Stimulated activated CD8-positive, alpha-beta memory T cell treated with anti-CD3 and anti-CD28 coated beads, Interleukin-4, amount 100 ng/mL, for 24 hours (primary cell): ENCODE measurements at regions not wholly inside any gene's neighbourhood (a gene's known extent, or its start where the extent isn't known, plus 50 kb on each side); places are given as distances from the start of the nearest gene placed in this dataset.
"Not testable (repeated sequence)": the region's sequence is repeated elsewhere in the genome, so short reads cannot be mapped to it uniquely, and the experiment has no call there.

ENCODE experiments used
- DNase-seq: peaks from one replicate; pipeline ENCODE4 v3.0.0-alpha.2; 2020; ENCODE audit warnings: low read depth

GRCh38 chr20:12113468-12114371, 196.0 kb downstream of the BTBD3 start:
- DNase-seq = no peak

DNA sequence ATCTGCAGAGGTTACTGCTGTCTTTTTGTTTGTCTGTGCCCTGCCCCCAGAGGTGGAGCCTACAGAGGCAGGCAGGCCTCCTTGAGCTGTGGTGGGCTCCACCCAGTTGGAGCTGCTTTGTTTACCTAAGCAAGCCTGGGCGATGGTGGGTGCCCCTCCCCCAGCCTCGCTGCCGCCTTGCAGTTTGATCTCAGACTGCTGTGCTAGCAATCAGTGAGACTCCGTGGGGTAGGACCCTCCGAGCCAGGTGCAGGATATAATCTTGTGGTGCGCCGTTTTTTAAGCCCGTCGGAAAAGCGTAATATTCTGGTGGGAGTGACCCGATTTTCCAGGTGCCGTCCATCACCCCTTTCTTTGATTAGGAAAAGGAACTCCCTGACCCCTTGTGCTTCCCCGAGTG, 211.4 kb downstream of the BTBD3 start:
- not testable (repeated sequence) for DNase-seq

GRCh38 chr20:12129532-12129931, 211.8 kb downstream of the BTBD3 start:
- DNase-seq = not testable (repeated sequence)

DNA sequence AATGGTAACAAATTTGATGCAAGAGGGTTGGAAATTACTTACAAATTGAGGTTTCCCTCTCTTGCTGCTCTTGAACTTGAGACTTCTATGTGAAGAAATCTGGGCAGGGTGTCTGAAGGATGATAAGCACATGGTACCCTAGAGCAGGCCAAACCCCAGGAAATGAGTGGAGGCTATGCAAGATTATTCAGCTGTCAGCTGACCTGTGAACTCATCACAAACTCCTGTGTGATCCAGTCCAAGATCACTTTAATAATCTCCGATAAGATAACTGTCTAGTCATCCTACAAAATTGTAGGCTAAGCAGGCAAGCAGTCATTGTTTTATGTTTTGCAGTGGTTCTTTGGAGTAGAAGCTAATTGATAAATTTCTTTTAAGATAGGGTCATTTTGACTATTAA, 213.1 kb downstream of the BTBD3 start:
- no peak for DNase-seq

- no peak for DNase-seq
Measured at GRCh38 chr20:12133553-12133952, 215.9 kb downstream of the BTBD3 start.

DNA sequence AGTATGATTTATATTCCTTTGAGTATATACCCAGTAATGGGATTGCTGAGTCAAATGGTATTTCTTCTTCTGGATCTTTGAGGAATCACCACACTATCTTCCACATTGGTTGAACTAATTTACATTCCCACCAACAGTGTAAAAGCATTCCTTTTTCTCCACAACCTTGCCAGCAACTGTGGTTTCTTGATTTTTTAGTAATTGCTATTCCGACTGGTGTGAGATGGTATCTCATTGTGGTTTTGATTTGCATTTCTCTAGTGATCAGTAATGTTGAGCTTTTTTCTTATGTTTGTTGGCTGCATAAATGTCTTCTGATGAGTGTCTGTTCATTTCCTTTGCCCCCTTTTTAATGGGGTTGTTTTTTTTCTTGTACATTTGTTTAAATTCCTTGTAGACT, 228.3 kb downstream of the BTBD3 start:
- DNase-seq = not testable (repeated sequence)

- DNase-seq = no peak
Measured at GRCh38 chr20:12152996-12153395, 235.3 kb downstream of the BTBD3 start.

DNA sequence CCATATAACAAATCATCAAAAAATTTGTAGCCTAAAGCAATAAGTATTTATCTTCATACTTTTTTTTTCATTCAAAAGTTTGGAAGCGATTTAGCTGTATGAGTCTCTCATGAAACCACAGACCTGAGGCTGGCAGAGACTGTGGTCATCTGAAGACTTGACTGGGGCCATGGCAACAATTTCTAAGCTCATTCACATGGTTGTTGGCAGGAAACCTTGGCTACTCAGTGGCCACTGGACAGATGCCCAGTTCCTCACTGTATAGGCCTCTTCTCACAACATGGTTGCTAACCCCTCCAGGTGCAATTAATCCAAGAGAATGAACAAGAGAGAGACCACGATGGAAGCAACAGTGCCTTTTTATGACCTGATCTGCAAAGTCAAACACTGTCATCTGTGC, 235.9 kb downstream of the BTBD3 start:
- no peak for DNase-seq

- DNase-seq = no peak
Measured at GRCh38 chr20:12156252-12156651, 238.6 kb downstream of the BTBD3 start.

GRCh38 chr20:12159261-12159660, 241.6 kb downstream of the BTBD3 start:
- no peak for DNase-seq

DNA sequence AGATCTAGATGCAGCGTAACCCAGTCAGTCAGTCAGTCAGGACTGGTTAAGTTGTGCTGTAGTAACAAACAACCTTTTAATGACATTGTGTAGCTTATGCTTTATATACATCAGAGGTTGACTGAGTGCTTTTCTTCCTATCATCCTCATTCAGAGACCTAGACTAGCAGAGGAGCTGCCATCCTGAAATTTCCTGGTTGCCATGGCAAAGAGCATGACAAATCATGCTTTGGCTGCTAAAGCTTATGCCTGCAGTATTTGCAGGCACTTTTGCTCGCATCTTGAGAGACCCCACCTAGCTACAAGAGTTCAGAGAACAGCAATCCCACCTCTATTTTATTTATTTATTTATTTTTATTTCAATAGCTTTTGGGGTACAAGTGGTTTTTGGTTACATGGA, 244.0 kb downstream of the BTBD3 start:
- DNase-seq = no peak

DNA sequence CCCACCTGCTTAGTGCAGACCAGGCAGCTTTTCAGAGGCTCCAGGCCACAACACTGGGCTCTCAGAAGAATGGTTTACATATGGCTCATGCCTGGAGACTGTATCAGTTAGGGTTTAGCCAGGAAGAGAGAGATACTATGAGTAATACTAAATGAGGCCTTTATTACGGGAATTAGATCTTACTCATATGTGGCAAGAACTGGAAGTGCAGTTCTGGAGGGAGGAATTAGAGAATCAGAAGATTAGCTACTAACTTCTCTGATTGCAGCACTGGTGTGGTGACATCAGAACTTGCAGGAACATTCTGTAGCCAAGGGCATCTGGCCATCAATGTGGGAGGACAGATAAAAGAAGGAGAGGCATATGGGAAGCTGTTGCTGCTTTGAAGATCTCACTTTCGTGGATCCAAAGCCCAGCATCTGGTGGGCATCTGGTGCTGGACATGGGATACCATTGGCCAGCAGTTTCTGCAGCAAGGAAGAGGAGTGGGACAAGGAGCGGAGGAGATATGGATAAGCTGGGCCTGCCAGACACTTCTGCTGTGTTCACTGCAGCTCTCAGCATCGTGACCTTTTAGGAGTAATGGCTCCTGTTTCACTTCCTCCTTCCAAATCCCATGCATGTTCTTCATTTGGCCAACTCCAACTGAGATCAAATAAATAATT, 248.5 kb downstream of the BTBD3 start:
- no peak for DNase-seq

DNA sequence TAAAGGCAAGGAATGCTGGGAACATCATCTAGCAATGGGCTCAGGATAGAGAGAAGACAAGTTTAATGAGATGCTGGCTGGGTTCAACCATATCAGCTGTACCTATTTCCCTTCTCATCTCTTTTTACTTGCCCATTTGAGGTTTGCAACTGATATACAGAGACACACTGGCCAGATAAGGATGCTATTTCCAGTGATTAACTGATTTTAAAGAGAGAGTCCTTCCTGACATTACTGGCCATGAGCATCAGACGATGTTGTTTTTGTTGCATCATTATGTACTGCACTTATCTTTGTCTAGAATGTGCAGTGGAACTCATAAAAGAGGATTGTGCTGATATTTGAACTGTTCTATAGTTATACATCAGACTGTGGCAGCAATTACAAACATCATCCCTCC, 252.7 kb downstream of the BTBD3 start:
- DNase-seq = no peak

GRCh38 chr20:12171923-12172524, 254.3 kb downstream of the BTBD3 start:
- no peak for DNase-seq

DNA sequence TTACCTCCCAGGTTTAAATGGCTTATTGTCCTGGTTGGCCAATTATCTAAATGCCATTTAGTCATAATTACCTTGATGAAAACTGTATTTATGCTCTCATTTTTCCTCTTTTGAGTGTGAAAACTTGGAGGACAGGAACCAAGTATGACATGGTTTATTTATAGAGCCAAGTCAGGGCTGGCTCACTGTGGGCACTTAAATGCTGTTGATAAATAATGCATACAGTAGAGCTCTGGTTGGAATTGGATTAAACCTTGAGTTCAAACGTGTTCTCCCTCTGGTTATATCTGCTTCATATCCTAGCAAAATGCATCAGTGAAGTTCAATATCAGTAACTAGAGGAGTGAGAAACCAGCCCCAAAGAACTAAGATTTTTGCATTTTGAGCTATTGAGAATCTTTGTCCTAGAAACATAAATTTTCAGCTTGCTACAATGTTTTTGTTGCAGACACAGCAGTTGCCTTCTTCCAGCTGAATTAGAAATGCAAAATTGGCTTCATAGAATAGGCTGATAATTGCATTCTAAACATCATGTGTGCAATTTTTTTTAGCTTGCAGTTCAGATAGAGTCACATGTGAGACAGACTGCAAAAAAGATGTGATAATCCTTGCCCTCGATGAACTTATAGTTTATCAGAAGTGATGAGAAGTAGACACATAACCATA, 255.8 kb downstream of the BTBD3 start:
- DNase-seq = no peak

GRCh38 chr20:12175538-12175937, 257.8 kb downstream of the BTBD3 start:
- no peak for DNase-seq

DNA sequence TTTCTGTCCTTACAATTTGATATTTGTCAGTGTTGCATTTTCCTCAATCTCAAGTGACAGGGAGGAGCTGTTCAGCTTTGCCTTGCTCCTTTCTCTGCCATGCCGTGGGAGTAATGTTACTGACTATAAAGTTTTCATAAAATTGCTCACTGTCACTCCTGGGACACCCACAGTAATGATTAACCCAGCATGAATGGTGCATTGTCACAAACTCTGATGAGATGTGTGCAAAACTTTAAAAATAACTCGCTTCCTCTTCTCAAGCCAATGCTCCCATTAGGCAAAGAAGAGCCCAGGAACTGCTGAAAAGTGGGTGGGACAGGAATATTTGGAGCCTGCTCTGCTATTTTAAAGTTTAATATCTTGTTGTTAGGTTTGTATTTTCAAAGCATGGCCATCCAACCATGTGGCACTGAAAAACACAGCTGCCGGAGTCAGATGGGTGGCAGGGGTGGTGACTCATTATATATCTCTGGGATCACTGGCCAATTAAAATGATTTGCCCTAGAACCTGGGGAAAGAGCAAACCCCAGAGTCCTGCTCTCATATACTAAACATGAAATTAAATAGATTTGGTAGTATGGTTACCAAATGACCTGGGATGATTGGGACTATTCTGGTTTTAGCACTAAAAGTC, 260.1 kb downstream of the BTBD3 start:
- DNase-seq = no peak

DNA sequence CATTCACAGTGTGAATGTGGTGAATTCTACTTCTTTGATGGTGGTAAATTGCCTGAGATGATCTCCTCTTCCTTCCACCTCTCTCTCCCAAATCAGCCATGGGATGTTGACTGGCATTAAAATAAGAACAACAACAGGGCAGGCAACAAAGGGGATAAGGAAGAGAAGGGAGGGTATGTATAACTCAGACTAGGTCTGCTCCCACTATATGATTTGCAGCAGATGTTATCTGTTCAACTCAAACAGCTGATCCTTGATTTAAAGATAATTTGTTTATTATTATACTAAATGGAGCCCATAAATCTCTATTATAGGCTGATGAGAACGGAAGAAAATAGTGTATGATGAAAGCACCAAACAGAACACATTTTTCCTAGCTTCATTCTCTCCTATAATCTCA, 262.0 kb downstream of the BTBD3 start:
- no peak for DNase-seq

DNA sequence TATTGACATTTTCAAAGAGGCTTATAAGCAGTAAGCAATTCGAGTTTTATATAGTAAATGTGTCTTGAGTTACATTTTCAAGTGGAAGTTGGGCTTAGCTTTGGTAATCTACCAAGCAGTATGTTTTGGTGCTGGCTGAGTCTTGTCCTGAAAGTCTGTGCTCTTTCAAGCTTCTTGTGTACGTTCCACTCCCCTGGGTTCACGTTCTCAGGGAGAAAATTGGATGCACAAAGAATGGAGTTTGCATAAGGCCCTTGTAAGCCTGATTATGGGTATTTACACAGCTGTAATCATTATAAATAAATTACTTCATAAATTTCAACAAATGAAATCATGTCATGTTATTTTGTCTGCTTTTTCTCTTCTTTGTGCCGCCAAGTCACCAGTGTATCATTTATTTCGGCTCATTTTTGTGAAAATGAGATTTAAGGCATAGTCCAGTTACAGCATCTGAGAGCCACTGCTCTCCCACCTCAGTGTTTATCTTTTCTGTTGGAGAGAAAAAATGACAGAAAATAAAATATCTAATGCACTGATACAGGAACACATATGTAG, 262.5 kb downstream of the BTBD3 start:
- DNase-seq = no peak

GRCh38 chr20:12198281-12198680, 280.6 kb downstream of the BTBD3 start:
- no peak for DNase-seq

DNA sequence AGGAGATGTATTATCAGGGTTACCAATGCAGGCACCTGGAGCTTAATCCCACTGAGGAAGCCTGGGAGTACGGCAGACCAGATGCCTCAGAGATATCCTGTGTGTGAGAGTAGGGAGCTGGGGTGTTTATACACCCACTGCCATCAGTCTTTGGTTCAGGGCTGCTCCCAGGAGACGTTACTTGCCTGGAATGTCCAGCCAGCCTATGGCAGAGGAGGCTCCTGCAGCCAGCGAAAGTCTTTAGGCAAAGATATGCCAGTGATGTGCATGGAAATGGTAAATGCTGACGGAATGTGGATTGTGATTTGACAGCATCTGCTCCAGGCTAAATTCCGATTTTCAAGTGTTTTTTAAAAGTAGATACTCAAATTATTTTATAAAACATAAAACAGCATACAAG, 282.0 kb downstream of the BTBD3 start:
- no peak for DNase-seq
